ENCODE measurements at regions not wholly inside any gene's neighbourhood (a gene's known extent, or its start where the extent isn't known, plus 50 kb on each side); places are given as distances from the start of the nearest gene placed in this dataset.

DNA sequence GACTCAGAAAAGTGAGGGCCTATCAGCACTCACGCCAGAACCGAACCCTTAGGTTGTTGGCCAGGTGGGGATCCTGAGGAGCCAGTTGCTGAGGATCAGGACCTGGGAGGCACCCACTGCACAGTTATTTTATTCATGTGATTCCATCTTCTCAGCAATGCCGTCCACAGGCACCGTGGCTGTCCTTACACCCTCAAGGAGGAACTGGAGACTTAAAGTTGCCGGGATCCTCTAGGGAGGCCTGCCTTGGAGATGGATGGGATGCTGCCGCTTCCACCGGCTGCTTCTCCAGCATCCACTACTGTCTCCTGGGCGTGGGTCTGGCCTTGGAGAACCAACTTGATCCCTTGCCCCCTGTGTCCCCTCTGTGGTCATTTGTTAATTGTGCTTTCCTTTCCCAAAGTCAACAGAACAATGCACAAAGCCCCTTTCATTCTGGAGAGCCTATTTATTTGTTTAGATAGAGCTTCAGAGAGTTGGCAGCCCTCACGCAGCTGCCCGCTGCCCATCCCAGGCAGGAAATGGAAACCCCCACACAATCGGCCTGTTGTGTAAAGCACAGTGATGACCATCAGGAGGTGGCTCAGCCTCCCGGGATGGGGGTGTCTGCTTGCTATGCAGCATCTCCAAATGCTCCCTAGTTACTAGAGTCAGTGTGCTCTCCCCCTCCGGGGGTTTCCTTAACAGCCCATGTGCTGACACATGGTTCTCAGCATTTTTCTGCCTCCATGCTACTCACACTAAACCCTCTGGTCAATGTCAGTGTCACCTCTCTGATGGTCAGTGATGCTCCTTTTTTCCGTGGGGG, 52.9 kb upstream of the IGFBP3 start:
- DNase-seq (ENCODE audit: low read depth in 2 of 2) = no peak

GRCh38 chr7:45972629-45973312, 51.7 kb upstream of the IGFBP3 start:
- DNase-seq (ENCODE audit: low read depth in 2 of 2) = no peak

GRCh38 chr7:45971661-45972175, 50.6 kb upstream of the IGFBP3 start:
- DNase-seq (ENCODE audit: low read depth in 2 of 2) = no peak

DNA sequence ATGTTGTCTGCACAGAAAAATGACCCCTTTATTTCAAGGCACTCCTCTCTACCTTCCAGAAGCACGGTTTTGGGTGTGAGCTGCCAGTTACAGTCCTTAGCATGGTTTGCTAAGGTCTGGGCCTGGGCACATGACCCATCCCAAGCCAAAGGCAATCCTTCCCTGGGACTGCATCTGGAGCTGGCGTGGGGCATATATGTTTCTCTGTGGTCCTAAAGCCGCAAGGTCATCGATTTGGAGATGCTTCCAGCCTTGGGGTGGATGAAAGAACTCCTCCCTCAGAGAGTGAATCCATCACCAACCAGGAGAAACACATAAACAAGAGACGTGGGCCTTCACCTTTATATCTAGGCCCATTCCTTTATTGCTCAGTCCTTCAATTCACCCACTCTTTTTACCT, 50.1 kb upstream of the IGFBP3 start:
- no peak for DNase-seq (ENCODE audit: low read depth in 2 of 2)

All from stimulated activated CD8-positive, alpha-beta memory T cell treated with anti-CD3 and anti-CD28 coated beads, Interleukin-15, amount 100 ng/mL, for 48 hours (primary cell).